ENCODE measurements at regions not wholly inside any gene's neighbourhood (a gene's known extent, or its start where the extent isn't known, plus 50 kb on each side); places are given as distances from the start of the nearest gene placed in this dataset.
"Not testable (repeated sequence)": the region's sequence is repeated elsewhere in the genome, so short reads cannot be mapped to it uniquely, and the experiment has no call there.

DNA sequence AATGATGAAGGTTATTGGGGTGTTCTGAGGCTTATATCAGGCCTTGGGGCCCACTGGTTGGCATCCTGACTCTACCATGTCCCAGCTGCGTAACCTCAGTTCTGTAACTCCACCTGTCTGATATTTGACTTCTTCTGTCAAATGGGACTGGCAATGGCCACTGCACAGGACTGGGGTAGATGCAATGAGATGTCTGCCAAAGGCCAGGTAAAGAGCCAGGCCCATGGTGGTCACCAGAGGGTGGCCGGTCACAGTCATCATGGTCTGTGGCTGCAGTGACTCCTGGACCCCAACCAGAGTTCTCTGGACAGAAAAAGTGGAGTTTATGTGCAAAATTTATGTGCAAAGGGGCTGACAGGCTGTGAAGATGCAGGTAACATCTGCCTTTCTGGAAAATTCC is 173.3 kb downstream of the PTPRU start:
- Histone ChIP-seq H3K9me3 (ENCODE audit: low read length) (no peaks in the 10 kb centered on the region), H3K27me3 (ENCODE audit: low read length) (no peaks in the 10 kb centered on the region), H3K9ac (ENCODE audit: low read length) (no peak overlapping the region), H3K79me2 (ENCODE audit: low read length) (no peaks in the 10 kb centered on the region), H3K9me2 (replicated peaks; ENCODE audit: insufficient read depth, low read length) (no peaks in the 10 kb centered on the region), H3K27ac (ENCODE audit: low read length) (no peak overlapping the region), H2AFZ (ENCODE audit: low read length) (no peak overlapping the region), H3K4me3 (ENCODE audit: low read length) (no peak overlapping the region), H3K4me1 (ENCODE audit: low read length) (no peaks in the 10 kb centered on the region), H3K36me3 (ENCODE audit: insufficient read depth, low read length) (no peaks in the 10 kb centered on the region), H4K20me1 (ENCODE audit: insufficient read depth, low read depth, low read length) (no peaks in the 10 kb centered on the region), H3K4me2 (ENCODE audit: low read depth, low read length, poor library complexity, severe bottlenecking) (no peak overlapping the region)
- no peak for DNase-seq

DNA sequence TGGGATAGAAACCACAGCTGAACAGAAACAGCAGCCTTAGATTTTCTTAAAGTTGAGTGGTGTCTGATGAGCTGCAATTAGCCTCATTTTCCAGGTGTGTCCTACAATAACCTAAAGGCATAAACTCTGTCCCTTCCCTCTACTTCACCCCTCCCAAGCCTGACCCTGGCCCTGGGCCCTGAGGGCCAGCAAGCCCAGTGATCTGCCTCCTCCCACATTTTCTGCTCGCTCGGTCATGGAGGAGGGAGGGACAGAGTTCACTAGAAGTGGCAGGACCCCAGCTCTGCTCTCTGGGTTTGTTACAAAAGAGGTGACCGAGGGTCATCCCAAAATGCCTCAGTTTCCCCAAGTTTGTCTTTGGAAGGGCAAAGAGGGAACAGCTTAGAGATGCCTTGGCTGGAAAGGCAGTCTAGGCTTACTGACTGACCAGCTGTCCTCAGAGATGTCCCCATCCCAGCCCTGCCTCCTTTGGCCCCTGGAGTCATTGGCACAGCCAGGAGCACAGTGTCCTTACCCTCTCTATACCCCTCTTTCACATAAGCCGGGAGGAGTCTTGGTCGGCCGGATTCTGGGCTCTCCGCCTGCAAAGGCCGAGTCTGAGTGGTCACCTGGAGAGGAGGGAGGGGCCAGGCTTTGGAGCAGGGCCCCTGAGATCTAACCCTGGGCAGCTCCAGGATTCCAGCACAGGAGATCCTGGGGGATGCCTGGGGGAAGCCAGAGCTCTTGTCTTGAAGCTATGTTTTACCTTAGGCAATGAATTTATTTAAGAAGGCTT is 172.7 kb downstream of the PTPRU start:
- no peaks in the 10 kb centered on the region for H3K9me3 ChIP-seq (ENCODE audit: low read length)
- no peaks in the 10 kb centered on the region for H3K27me3 ChIP-seq (ENCODE audit: low read length)
- H3K4me3 ChIP-seq (ENCODE audit: low read length): no peak overlapping the region
- no peaks in the 10 kb centered on the region for H3K9me2 ChIP-seq (replicated peaks; ENCODE audit: insufficient read depth, low read length)
- no peak overlapping the region for H3K9ac ChIP-seq (ENCODE audit: low read length)
- H4K20me1 ChIP-seq (ENCODE audit: insufficient read depth, low read depth, low read length): no peaks in the 10 kb centered on the region
- no peak overlapping the region for H3K4me2 ChIP-seq (ENCODE audit: low read depth, low read length, poor library complexity, severe bottlenecking)
- H3K36me3 ChIP-seq (ENCODE audit: insufficient read depth, low read length): no peaks in the 10 kb centered on the region
- no peaks in the 10 kb centered on the region for H3K4me1 ChIP-seq (ENCODE audit: low read length)
- no peak overlapping the region for H2AFZ ChIP-seq (ENCODE audit: low read length)
- H3K79me2 ChIP-seq (ENCODE audit: low read length): no peaks in the 10 kb centered on the region
- no peak overlapping the region for H3K27ac ChIP-seq (ENCODE audit: low read length)
- no peak for DNase-seq

- Histone ChIP-seq H3K9me2 (replicated peaks; ENCODE audit: insufficient read depth, low read length) (no peaks in the 10 kb centered on the region), H2AFZ (ENCODE audit: low read length) (no peak overlapping the region), H3K4me3 (ENCODE audit: low read length) (no peak overlapping the region), H3K9me3 (ENCODE audit: low read length) (no peaks in the 10 kb centered on the region), H3K36me3 (ENCODE audit: insufficient read depth, low read length) (no peaks in the 10 kb centered on the region), H3K9ac (ENCODE audit: low read length) (no peak overlapping the region), H3K79me2 (ENCODE audit: low read length) (no peaks in the 10 kb centered on the region), H3K27ac (ENCODE audit: low read length) (no peak overlapping the region), H3K4me1 (ENCODE audit: low read length) (no peaks in the 10 kb centered on the region), H3K27me3 (ENCODE audit: low read length) (no peaks in the 10 kb centered on the region), H4K20me1 (ENCODE audit: insufficient read depth, low read depth, low read length) (no peaks in the 10 kb centered on the region), H3K4me2 (ENCODE audit: low read depth, low read length, poor library complexity, severe bottlenecking) (no peak overlapping the region)
- no peak for DNase-seq
Measured at GRCh38 chr1:29406814-29407213, 170.5 kb downstream of the PTPRU start.

- H3K79me2 ChIP-seq (ENCODE audit: low read length); H3K9ac ChIP-seq (ENCODE audit: low read length); DNase-seq; H3K4me3 ChIP-seq (ENCODE audit: low read length); H3K4me2 ChIP-seq (ENCODE audit: low read depth, low read length, poor library complexity, severe bottlenecking); H3K27me3 ChIP-seq (ENCODE audit: low read length); H2AFZ ChIP-seq (ENCODE audit: low read length); H3K9me3 ChIP-seq (ENCODE audit: low read length); H3K9me2 ChIP-seq (replicated peaks; ENCODE audit: insufficient read depth, low read length); H3K27ac ChIP-seq (ENCODE audit: low read length); H3K36me3 ChIP-seq (ENCODE audit: insufficient read depth, low read length); H4K20me1 ChIP-seq (ENCODE audit: insufficient read depth, low read depth, low read length); H3K4me1 ChIP-seq (ENCODE audit: low read length): not testable (repeated sequence)
Measured at GRCh38 chr1:29400203-29400602, 163.9 kb downstream of the PTPRU start.

- DNase-seq: no peak
- no peaks in the 10 kb centered on the region for H3K4me1 ChIP-seq (ENCODE audit: low read length)
- H3K4me2 ChIP-seq (ENCODE audit: low read depth, low read length, poor library complexity, severe bottlenecking): no peak overlapping the region
- no peak overlapping the region for H3K27ac ChIP-seq (ENCODE audit: low read length)
- H3K4me3 ChIP-seq (ENCODE audit: low read length): no peak overlapping the region
- H3K79me2 ChIP-seq (ENCODE audit: low read length): no peaks in the 10 kb centered on the region
- H3K36me3 ChIP-seq (ENCODE audit: insufficient read depth, low read length): no peaks in the 10 kb centered on the region
- no peaks in the 10 kb centered on the region for H3K9me3 ChIP-seq (ENCODE audit: low read length)
- H3K27me3 ChIP-seq (ENCODE audit: low read length): no peaks in the 10 kb centered on the region
- no peak overlapping the region for H2AFZ ChIP-seq (ENCODE audit: low read length)
- H3K9ac ChIP-seq (ENCODE audit: low read length): no peak overlapping the region
- no peaks in the 10 kb centered on the region for H3K9me2 ChIP-seq (replicated peaks; ENCODE audit: insufficient read depth, low read length)
- H4K20me1 ChIP-seq (ENCODE audit: insufficient read depth, low read depth, low read length): no peaks in the 10 kb centered on the region
Measured at GRCh38 chr1:29399465-29399864, 163.1 kb downstream of the PTPRU start.

GRCh38 chr1:29398431-29398830 is 162.1 kb downstream of the PTPRU start:
- Histone ChIP-seq H3K9ac (ENCODE audit: low read length) (no peak overlapping the region), H3K9me3 (ENCODE audit: low read length) (no peaks in the 10 kb centered on the region), H3K4me3 (ENCODE audit: low read length) (no peak overlapping the region), H3K27me3 (ENCODE audit: low read length) (no peaks in the 10 kb centered on the region), H3K27ac (ENCODE audit: low read length) (no peak overlapping the region), H3K9me2 (replicated peaks; ENCODE audit: insufficient read depth, low read length) (no peaks in the 10 kb centered on the region), H3K79me2 (ENCODE audit: low read length) (no peaks in the 10 kb centered on the region), H4K20me1 (ENCODE audit: insufficient read depth, low read depth, low read length) (no peaks in the 10 kb centered on the region), H2AFZ (ENCODE audit: low read length) (no peak overlapping the region), H3K4me1 (ENCODE audit: low read length) (no peaks in the 10 kb centered on the region), H3K4me2 (ENCODE audit: low read depth, low read length, poor library complexity, severe bottlenecking) (no peak overlapping the region), H3K36me3 (ENCODE audit: insufficient read depth, low read length) (no peaks in the 10 kb centered on the region)
- DNase-seq: no peak

GRCh38 chr1:29397981-29398380 is 161.7 kb downstream of the PTPRU start:
- Histone ChIP-seq H3K4me3 (ENCODE audit: low read length) (no peak overlapping the region), H3K79me2 (ENCODE audit: low read length) (no peaks in the 10 kb centered on the region), H3K27me3 (ENCODE audit: low read length) (no peaks in the 10 kb centered on the region), H3K4me1 (ENCODE audit: low read length) (no peaks in the 10 kb centered on the region), H3K36me3 (ENCODE audit: insufficient read depth, low read length) (no peaks in the 10 kb centered on the region), H2AFZ (ENCODE audit: low read length) (no peak overlapping the region), H3K9me3 (ENCODE audit: low read length) (no peaks in the 10 kb centered on the region), H3K9ac (ENCODE audit: low read length) (no peak overlapping the region), H3K27ac (ENCODE audit: low read length) (no peak overlapping the region), H3K4me2 (ENCODE audit: low read depth, low read length, poor library complexity, severe bottlenecking) (no peak overlapping the region), H4K20me1 (ENCODE audit: insufficient read depth, low read depth, low read length) (no peaks in the 10 kb centered on the region), H3K9me2 (replicated peaks; ENCODE audit: insufficient read depth, low read length) (no peaks in the 10 kb centered on the region)
- no peak for DNase-seq

- Histone ChIP-seq H3K9ac (ENCODE audit: low read length) (no peak overlapping the region), H2AFZ (ENCODE audit: low read length) (no peak overlapping the region), H3K79me2 (ENCODE audit: low read length) (no peaks in the 10 kb centered on the region), H3K27me3 (ENCODE audit: low read length) (no peaks in the 10 kb centered on the region), H3K27ac (ENCODE audit: low read length) (no peak overlapping the region), H3K9me2 (replicated peaks; ENCODE audit: insufficient read depth, low read length) (no peaks in the 10 kb centered on the region), H3K4me3 (ENCODE audit: low read length) (no peak overlapping the region), H4K20me1 (ENCODE audit: insufficient read depth, low read depth, low read length) (no peaks in the 10 kb centered on the region), H3K9me3 (ENCODE audit: low read length) (no peaks in the 10 kb centered on the region), H3K4me2 (ENCODE audit: low read depth, low read length, poor library complexity, severe bottlenecking) (no peak overlapping the region), H3K36me3 (ENCODE audit: insufficient read depth, low read length) (no peaks in the 10 kb centered on the region), H3K4me1 (ENCODE audit: low read length) (no peaks in the 10 kb centered on the region)
- DNase-seq: no peak
Measured at GRCh38 chr1:29397256-29397590, 160.9 kb downstream of the PTPRU start.
